Subcutaneous abdominal adipose tissue (tissue), 5 donors: ENCODE measurements at regions not wholly inside any gene's neighbourhood (a gene's known extent, or its start where the extent isn't known, plus 50 kb on each side); places are given as distances from the start of the nearest gene placed in this dataset.

Experiments used
- H3K27ac ChIP-seq: one replicate; pipeline ENCODE4 v1.7.0; 2013; ENCODE audit warnings: low read depth, mild to moderate bottlenecking, inconsistent platforms, low read length, moderate library complexity
- H3K27me3 ChIP-seq, 5 donors: one replicate each; pipeline ENCODE4 v1.7.0; 2013; ENCODE audit warnings: low read length in 5 of 5, inconsistent platforms in 1 of 5; ENCODE audit not compliant: control insufficient read depth in 5 of 5, insufficient read depth in 4 of 5
- H3K36me3 ChIP-seq, 5 donors: one replicate each; pipeline ENCODE4 v1.7.0; 2013; ENCODE audit warnings: low read length in 5 of 5; ENCODE audit not compliant: control insufficient read depth in 5 of 5, insufficient read depth in 5 of 5
- H3K4me1 ChIP-seq, 5 donors: one replicate each; pipeline ENCODE4 v1.7.0; 2013; ENCODE audit warnings: low read length in 5 of 5, mild to moderate bottlenecking in 3 of 5, moderate library complexity in 1 of 5; ENCODE audit not compliant: control insufficient read depth in 5 of 5, insufficient read depth in 5 of 5
- H3K4me3 ChIP-seq, 5 donors: one replicate each; pipeline ENCODE4 v1.7.0; 2013; ENCODE audit warnings: low read length in 5 of 5, low read depth in 1 of 5
- H3K9ac ChIP-seq, 5 donors: one replicate each; pipeline ENCODE4 v1.7.0; 2013; ENCODE audit warnings: low read length in 5 of 5, mild to moderate bottlenecking in 4 of 5, moderate library complexity in 3 of 5
- H3K9me3 ChIP-seq, 5 donors: one replicate each; pipeline ENCODE4 v1.7.0; 2013; ENCODE audit warnings: low read length in 5 of 5; ENCODE audit not compliant: control insufficient read depth in 5 of 5
- donor health status: healthy.
- donor health status: healthy.
- donor health status: healthy.
- donor health status: healthy.
- donor health status: healthy.

- no peak overlapping the region for H3K9ac ChIP-seq
- H3K27ac ChIP-seq: no peak overlapping the region
- no peaks in the 10 kb centered on the region for H3K27me3 ChIP-seq
- H3K36me3 ChIP-seq: no peaks in the 10 kb centered on the region
- H3K9me3 ChIP-seq: peaks cover 0 to 3% (median 0%) of the 10 kb centered on the region in 5 donors
- peaks cover 0 to 2% (median 0%) of the 10 kb centered on the region in 5 donors for H3K4me1 ChIP-seq
- H3K4me3 ChIP-seq: no peak overlapping the region
Observed at GRCh38 chr18:61209801-61210200, 123.4 kb upstream of the CDH20 start.

DNA sequence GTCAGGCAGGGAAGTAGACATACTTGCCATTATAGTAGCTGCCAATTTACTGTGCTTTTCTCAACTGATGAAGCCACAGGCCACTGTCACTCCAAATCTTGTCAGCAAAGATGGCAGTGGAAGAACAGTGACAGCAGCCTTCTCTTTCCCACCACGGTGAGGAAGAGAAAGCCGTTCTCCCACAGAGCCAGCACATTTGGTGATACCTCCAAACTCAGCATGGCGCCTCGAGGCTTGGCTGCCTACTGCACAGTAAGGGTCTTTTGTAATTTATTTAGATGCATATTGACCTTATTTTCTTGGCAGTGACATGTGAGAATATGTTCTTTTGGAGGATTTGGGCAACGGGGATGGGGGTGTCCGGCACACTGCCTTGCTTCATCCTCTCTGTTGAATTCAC lies 117.2 kb upstream of the CDH20 start:
- Histone ChIP-seq H3K4me1 (no peaks in the 10 kb centered on the region), H3K4me3 (no peak overlapping the region), H3K9me3 (peaks cover 0 to 3% (median 0%) of the 10 kb centered on the region in 5 donors), H3K27ac (no peak overlapping the region), H3K27me3 (no peaks in the 10 kb centered on the region), H3K9ac (no peak overlapping the region), H3K36me3 (no peaks in the 10 kb centered on the region)

- H3K4me3 ChIP-seq: no peak overlapping the region
- H3K9ac ChIP-seq: no peak overlapping the region
- H3K36me3 ChIP-seq: no peaks in the 10 kb centered on the region
- H3K27ac ChIP-seq: no peak overlapping the region
- H3K9me3 ChIP-seq: no peaks in the 10 kb centered on the region
- no peaks in the 10 kb centered on the region for H3K4me1 ChIP-seq
- no peaks in the 10 kb centered on the region for H3K27me3 ChIP-seq
Observed at GRCh38 chr18:61222206-61222605, 111.0 kb upstream of the CDH20 start.

DNA sequence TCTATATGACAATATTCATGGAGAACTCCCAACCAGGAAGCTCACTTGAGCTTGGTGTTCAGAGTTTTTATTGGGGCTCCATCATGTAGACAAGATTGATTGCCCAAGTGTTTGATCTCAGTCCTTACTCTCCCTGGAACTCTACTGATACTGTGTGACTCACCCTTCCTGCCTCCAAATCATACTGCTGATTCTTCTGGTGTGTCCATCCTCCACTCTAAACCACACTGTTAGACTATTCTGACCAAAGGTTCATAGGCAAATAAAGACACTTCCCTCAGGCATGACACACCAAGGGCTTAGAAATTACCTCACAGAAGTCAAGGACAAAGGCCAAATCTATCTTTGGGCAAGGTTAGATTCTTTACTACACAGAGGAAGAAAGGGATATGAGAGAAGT lies 107.9 kb upstream of the CDH20 start:
- no peak overlapping the region for H3K9ac ChIP-seq
- H3K9me3 ChIP-seq: no peaks in the 10 kb centered on the region
- H3K27me3 ChIP-seq: no peaks in the 10 kb centered on the region
- H3K4me3 ChIP-seq: no peak overlapping the region
- no peaks in the 10 kb centered on the region for H3K4me1 ChIP-seq
- H3K27ac ChIP-seq: no peak overlapping the region
- H3K36me3 ChIP-seq: no peaks in the 10 kb centered on the region

- H3K36me3 ChIP-seq: no peaks in the 10 kb centered on the region
- H3K9me3 ChIP-seq: peaks cover 0 to 5% (median 0%) of the 10 kb centered on the region in 5 donors
- no peaks in the 10 kb centered on the region for H3K27me3 ChIP-seq
- H3K4me3 ChIP-seq: no peak overlapping the region
- H3K9ac ChIP-seq: no peak overlapping the region
- H3K4me1 ChIP-seq: no peaks in the 10 kb centered on the region
- H3K27ac ChIP-seq: no peak overlapping the region
Observed at GRCh38 chr18:61236356-61237057, 96.7 kb upstream of the CDH20 start.

DNA sequence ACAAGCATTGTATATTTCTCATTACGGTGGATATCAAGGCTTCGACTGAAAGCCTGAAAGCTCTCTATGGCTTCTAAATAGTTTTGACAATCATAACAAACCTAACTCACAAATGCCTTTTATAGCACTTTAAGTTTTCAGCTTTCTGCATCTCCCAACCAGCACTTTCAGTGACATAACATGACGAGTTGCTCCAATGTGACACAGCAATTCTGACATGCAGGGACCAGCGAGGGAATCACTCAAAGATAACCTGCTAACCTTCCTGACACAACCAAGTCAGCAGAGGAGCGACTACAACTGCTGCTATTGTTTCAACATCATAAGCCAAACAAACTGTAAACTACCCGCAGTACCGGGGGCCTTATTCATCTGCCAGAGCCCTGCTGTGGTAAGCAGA lies 95.7 kb upstream of the CDH20 start:
- no peaks in the 10 kb centered on the region for H3K4me1 ChIP-seq
- H3K4me3 ChIP-seq: no peak overlapping the region

DNA sequence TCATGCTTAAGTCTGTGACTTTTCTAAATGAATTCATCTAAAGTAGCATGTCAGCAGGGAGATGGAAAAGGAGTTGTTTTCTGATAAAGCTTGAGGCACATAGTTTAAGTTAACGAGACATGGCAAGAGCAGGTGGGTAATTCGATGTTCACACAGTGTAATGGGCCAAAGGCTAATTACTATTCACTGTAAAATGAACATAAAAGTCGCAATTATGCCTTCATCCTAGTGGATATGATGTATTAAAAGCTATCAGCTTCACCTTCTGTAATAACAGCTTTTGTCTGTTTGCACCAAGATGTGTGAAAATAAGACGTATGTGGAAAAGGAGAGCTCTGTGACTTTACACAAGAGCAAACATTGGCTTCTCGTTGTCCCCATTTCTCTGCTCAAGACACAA lies 94.2 kb upstream of the CDH20 start:
- H3K27ac ChIP-seq: no peak overlapping the region

More for the DNA sequence above, 95.7 kb upstream of the CDH20 start:
- Histone ChIP-seq H3K27me3 (no peaks in the 10 kb centered on the region), H3K9me3 (peaks cover 0 to 5% (median 0%) of the 10 kb centered on the region in 5 donors), H3K27ac (no peak overlapping the region), H3K9ac (no peak overlapping the region), H3K36me3 (no peaks in the 10 kb centered on the region)

DNA sequence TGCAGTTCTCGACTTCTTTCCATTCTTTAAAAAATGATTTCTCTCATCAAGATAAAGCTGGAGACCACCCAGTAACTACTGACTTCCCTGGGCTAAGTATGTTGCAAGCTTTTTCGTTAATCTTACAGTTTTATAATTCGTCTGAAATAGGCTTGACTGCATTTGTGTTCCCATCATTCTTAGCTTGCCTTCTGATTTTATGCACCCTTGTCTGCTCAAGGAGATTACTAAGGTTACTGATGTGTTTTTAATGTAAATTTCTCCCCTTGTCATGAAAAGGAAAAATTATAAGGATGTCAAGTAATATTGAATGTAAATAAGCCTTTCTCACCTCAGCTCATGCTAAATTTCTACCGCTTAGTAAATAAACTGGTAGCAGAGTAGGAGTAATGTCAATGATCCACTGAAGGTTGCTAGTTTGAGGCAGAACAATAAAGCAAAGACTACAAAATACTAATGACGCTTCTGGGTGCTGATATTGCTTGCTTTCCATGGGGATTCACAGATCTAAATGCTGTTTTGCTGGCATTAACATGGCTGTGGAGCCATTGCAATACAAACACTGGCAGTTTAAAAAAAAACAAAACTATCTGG lies 91.9 kb upstream of the CDH20 start:
- H3K27ac ChIP-seq: no peak overlapping the region
- no peak overlapping the region for H3K4me3 ChIP-seq
- no peaks in the 10 kb centered on the region for H3K36me3 ChIP-seq
- H3K4me1 ChIP-seq: no peaks in the 10 kb centered on the region
- no peak overlapping the region for H3K9ac ChIP-seq
- no peaks in the 10 kb centered on the region for H3K27me3 ChIP-seq
- peaks cover 0 to 5% (median 0%) of the 10 kb centered on the region in 5 donors for H3K9me3 ChIP-seq

More for the DNA sequence above, 94.2 kb upstream of the CDH20 start:
- Histone ChIP-seq H3K36me3 (no peaks in the 10 kb centered on the region), H3K4me1 (no peaks in the 10 kb centered on the region), H3K27me3 (no peaks in the 10 kb centered on the region), H3K4me3 (no peak overlapping the region), H3K9ac (no peak overlapping the region), H3K9me3 (peaks cover 0 to 5% (median 0%) of the 10 kb centered on the region in 5 donors)

- H3K27ac ChIP-seq: no peak overlapping the region
- H3K9me3 ChIP-seq: no peaks in the 10 kb centered on the region
- H3K27me3 ChIP-seq: no peaks in the 10 kb centered on the region
- no peak overlapping the region for H3K9ac ChIP-seq
- no peak overlapping the region for H3K4me3 ChIP-seq
- peaks cover 0 to 3% (median 0%) of the 10 kb centered on the region in 5 donors for H3K4me1 ChIP-seq
- no peaks in the 10 kb centered on the region for H3K36me3 ChIP-seq
Observed at GRCh38 chr18:61244632-61245031, 88.6 kb upstream of the CDH20 start.

GRCh38 chr18:61245276-61245675 lies 88.0 kb upstream of the CDH20 start:
- H3K4me1 ChIP-seq: peaks cover 0 to 3% (median 0%) of the 10 kb centered on the region in 5 donors
- H3K27ac ChIP-seq: no peak overlapping the region
- H3K9ac ChIP-seq: no peak overlapping the region
- no peak overlapping the region for H3K4me3 ChIP-seq
- no peaks in the 10 kb centered on the region for H3K36me3 ChIP-seq
- no peaks in the 10 kb centered on the region for H3K27me3 ChIP-seq
- H3K9me3 ChIP-seq: no peaks in the 10 kb centered on the region
